ENCODE measurements at regions not wholly inside any gene's neighbourhood (a gene's known extent, or its start where the extent isn't known, plus 50 kb on each side); places are given as distances from the start of the nearest gene placed in this dataset.

- TF ChIP-seq CTCF (conservative IDR thresholded peaks at IDR 0.05; ENCODE audit: low read length) (no peak), EZH2phosphoT487 (IDR thresholded peaks at IDR 0.05; ENCODE audit: borderline replicate concordance, low read depth, low read length) (no peak)
Observed at GRCh38 chr5:124675931-124676846, 70.2 kb downstream of the ZNF608 start.
